NCI-H526 (cell line): ENCODE measurements at regions not wholly inside any gene's neighbourhood (a gene's known extent, or its start where the extent isn't known, plus 50 kb on each side); places are given as distances from the start of the nearest gene placed in this dataset.
"Not testable (repeated sequence)": the region's sequence is repeated elsewhere in the genome, so short reads cannot be mapped to it uniquely, and the experiment has no call there.

Experiments used
- DNase-seq, 2 experiments: peaks; one replicate each; lab custom pipeline; 2025; lab: John Stamatoyannopoulos, UW

- DNase-seq: no peak
These were observed 633.7 kb downstream of the MECOM start for GRCh38 chr3:169029674-169030285.

DNA sequence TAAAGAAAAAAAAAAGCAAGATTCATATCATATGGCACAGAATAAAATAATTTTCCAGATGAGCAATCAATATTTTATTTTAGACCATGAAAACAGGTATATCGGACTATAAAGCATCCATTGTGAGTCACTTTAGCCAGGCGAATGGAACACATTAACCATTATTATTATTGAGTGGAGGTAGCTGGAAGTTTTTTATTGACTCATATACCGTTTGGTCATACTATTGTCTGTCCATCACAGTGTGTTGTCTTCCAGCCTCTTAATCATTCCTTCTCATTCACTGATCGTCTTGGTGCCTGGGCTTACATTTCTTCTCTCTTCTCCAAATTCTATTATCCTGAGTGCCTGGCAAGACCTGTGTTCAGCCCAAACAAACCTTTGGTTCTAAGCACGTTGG lies 634.8 kb downstream of the MECOM start:
- no peak for DNase-seq

DNA sequence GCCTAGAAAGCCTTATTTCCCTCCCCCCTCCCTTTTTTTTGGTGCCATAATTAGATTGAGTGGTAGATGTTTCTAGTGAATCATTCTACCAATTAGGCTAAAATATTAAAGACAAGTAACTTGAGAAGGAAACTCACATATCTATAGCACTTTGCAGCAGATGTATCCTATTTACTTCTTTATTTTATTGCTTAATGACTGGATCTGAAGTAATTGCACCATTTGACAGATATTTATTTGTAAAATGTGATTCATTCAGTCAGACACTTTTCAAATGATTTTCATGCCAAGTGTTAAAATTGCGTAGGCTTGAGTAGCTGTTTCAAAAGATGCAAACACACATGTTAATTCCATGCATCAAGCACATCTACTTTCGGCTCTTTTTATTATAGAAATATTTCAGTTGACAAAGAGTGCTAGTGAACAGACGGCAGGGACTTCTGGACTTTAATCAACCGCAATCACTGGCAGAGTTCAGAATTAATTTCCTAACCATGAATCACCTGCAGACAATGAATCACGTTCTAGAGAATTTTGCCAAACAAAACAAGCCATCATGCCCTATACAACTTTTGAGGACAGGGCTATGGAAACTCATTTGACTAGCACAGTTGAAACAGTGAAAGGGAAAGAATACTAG lies 636.8 kb downstream of the MECOM start:
- peak; percentile 41 to 45 for DNase-seq

DNA sequence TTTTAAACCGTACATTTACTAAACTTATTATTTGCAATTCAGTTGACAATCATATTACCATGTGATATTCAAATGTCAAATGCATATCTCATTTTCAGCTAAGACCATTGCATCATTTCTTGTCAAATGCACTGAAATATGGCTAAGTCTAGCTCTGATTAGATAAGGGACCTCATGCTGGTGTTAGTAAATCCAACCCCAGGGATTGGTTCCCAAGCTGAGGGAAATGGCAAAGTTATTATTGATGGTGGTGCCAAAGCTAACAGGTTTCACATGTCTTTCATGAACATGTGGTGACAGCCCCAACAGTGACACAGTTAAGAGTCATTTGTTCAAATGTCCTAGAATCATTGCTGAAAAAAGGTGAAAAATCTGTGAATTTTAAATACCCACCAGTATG lies 641.1 kb downstream of the MECOM start:
- peak in 1 of 2 experiments; percentile 21 for DNase-seq

GRCh38 chr3:169020371-169020770 lies 643.1 kb downstream of the MECOM start:
- no peak for DNase-seq

DNA sequence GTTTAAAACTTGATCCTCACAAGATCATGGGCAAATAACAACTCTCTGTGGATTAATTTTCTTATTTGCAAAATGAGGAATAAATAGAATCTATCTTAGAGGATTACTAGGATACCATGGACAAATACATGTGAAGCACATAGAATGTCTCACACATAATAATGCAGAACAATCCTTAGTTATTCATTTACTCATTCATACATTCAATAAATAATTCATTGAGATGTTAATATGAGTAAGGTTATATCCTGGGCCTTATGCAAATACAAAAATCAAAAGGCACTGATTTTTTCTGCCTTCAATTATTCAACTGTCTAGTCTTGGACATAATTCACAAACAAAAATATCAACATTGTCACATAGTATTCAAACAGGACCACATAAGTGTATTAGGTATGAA lies 654.1 kb downstream of the MECOM start:
- no peak for DNase-seq

DNA sequence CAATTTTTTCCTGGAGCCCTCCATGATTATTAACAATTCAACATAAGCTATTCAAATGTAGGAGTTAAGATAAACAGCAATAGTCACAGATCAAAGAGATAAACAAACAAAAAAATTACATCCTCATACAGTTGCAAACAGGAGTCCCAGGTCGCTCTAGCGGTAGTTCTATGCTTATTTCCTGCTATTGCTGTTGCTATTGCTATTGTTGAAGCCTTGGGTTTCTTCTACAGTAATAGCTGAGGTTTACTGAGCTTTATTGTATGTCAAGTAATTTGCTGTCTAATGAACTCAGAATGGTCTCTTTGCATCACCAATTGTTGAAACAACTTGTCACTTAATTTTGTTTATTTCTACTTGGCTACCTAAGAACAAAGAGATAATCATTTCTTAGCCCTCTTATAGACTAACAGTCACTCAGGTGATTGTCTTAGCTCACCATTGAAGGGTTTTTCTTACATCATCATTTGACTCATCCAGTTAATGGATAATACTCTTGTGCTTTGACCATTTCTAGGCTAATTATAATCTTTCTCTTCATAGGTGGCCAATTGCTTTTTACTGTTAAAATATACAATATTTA lies 654.6 kb downstream of the MECOM start:
- DNase-seq: no peak

DNA sequence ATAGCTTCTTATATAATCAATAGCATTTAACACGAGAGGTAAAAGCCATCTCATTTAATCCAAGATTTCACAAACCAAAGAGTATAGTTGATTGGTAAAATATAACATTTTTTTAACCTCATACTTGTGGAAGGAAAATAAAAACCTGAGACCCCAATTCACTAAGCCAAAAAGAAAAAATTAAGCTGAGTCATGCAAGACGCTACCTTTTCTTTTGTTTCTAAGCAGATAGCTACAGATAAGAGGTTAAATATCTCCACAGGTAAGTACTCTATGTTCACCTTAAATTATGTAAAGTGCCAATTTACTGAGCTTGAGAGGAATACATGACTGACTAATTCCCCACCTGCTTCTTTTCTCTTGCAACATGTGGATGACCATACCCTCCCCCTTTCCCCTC lies 656.4 kb downstream of the MECOM start:
- no peak for DNase-seq

GRCh38 chr3:169006398-169006797 lies 657.1 kb downstream of the MECOM start:
- DNase-seq: not testable (repeated sequence)

- DNase-seq: no peak
These were observed 660.8 kb downstream of the MECOM start for GRCh38 chr3:169002689-169003088.

DNA sequence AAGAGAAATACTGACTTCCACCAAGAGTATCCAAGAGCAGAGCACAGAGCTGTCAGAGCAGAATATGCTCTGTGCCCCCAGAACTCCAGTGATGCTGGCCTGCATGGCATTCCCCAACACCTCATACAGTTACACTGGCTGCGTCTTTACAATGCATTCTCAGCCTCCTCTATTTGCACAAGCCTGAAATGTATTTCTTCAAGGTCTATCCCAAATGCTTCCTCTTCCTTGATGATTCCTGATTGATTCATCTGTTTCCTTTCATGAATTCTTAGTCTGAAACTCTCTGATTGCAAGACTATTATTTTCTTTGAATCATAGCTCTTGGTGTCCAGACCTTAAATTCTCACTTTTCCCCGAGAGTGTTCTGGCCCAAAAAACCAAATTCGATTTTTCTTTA lies 664.7 kb downstream of the MECOM start:
- DNase-seq: no peak

GRCh38 chr3:168997488-168997887 lies 666.0 kb downstream of the MECOM start:
- DNase-seq: no peak

DNA sequence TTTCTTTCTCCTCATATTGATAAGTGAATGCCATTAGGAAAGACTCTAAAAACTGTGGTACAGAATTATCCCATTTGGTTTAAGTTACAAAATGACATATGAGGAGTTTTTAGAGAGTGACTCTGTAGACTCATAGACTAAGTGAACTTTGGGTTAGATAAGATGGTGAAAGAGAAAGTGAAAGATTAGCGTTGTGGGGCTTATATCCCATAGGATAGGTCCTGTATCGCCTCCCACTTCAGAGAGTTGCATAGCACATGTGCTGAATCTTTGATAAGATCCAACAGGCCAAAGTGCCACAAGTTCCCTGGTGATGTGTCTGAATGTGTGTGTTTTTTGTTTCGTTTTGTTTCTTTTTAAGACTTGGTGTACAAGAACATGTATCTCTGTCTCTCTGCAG lies 666.9 kb downstream of the MECOM start:
- DNase-seq: no peak

DNA sequence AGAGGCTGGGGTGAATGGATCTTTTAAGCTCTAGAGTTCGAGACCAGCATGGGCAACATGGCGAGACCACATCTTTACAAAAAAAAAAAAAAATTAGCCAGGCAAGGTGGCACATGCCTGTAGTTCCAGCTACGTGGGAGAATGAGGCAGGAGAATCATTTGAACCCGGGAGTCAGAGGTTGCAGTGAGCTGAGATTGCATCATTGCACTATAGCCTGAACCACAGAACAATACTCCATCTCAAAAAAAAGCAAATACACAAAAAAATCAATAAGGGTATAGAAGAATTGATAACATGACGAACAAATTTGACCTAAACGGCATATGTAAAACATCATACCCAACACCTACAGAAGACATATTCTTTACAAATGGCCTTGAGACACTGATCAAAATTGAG lies 668.4 kb downstream of the MECOM start:
- no peak for DNase-seq

- no peak for DNase-seq
These were observed 671.7 kb downstream of the MECOM start for GRCh38 chr3:168991803-168992202.

DNA sequence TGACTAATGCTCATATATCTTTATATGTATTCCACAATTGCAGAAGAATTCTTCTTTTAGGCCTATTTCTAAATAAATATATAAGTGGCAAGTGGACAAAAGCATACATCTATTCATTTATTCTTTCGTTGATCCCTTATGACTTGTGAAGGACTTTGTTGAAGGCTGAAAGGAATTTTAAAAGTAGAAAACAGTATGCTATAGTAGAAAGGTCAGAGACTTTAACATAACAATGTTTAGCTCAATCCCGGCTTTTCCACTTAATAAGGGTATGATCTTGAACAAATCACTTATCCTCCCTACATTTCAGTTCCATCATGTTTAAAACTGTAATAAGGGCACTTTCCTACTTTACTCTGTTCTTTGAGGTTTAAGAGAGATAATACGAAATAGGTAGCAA lies 672.9 kb downstream of the MECOM start:
- no peak for DNase-seq

- no peak for DNase-seq
These were observed 673.4 kb downstream of the MECOM start for GRCh38 chr3:168990134-168990533.

GRCh38 chr3:168989396-168989795 lies 674.1 kb downstream of the MECOM start:
- no peak for DNase-seq

DNA sequence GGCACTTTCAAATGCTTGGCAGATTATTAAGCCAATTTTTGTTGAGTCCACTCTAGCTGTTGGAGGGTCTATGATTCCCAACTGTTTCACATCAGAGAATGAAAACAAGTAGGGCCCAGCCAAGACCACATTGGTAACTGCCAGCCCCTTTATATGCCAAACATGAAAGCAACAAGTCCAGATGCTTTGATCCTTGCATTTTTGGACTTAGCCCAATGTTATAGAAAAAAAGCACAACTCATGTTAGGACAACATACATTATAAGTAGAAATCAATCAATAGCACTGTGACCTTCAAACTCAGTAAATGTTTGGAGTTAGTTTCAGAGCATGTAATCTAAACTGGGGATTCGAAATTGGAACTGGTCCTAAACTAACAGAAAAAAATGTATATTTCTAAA lies 674.7 kb downstream of the MECOM start:
- no peak for DNase-seq

GRCh38 chr3:168984872-168985271 lies 678.6 kb downstream of the MECOM start:
- DNase-seq: peak; percentile 35 to 49

- DNase-seq: no peak
These were observed 680.5 kb downstream of the MECOM start for GRCh38 chr3:168983046-168983445.

GRCh38 chr3:168981396-168981795 lies 682.1 kb downstream of the MECOM start:
- DNase-seq: no peak

DNA sequence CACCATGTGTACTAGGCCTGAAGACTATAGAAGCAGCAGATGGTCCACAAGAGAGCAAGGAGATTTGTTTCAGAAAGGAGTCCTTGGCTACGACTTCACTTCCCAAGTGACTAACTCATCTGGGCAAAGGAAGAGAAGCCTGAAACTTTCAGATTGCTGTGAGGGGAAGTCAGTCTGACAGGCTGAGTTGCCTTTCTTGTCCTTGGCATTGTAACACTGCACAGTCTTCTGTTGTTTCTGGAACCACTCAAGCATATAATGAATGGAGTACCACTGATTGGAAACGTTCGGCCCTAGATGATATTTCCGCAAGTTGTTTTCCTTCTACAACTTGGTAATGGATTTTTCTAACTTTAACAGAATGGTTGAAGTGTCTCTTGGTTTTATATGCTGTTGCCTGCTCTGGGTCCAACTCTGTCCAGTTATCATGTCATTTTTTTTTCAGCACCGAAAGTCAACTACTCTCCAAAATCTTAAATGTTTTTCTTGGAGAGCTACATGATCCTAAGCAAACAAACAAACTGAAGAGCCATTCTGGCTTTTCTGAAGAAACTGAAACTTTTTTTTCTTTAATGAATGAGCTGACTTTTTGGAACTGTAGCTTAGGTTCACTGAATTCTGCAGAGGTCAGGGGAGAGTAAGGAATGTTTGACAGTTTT lies 685.7 kb downstream of the MECOM start:
- DNase-seq: no peak
